ENCODE measurements at regions not wholly inside any gene's neighbourhood (a gene's known extent, or its start where the extent isn't known, plus 50 kb on each side); places are given as distances from the start of the nearest gene placed in this dataset.

DNA sequence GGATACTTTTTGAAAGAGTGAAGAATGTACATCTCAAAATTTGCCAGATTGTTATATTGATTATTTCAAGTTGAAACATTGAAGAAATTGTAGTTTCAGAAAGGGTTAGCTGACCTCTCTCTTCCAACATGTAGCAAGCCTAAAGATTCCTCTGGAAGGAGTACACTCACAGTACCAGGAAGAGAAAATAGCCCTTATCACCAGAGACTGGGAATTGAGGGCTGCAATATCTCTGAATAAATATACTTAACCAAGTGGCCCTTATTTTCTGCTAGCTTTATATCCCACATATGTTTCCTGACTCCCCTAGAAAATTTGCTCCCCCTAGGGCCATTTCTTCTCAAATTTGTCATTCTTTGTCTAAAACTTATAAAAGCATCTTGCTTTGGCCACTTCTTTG lies 332.2 kb downstream of the GASK1B start:
- DNase-seq (ENCODE audit: extremely low spot score): no peak
- no peak for TF ChIP-seq TARDBP (IDR thresholded peaks at IDR 0.05)
- TF ChIP-seq CTBP1 (IDR thresholded peaks at IDR 0.05; ENCODE audit: borderline replicate concordance): no peak
- no peak for TF ChIP-seq ZNF384 (IDR thresholded peaks at IDR 0.05)
- TF ChIP-seq LEF1 (IDR thresholded peaks at IDR 0.05; ENCODE audit: borderline replicate concordance): no peak
- TF ChIP-seq FOXK2 (IDR thresholded peaks at IDR 0.05): no peak
- no peak for TF ChIP-seq SUZ12 (IDR thresholded peaks at IDR 0.05)
- TF ChIP-seq FOXM1 (IDR thresholded peaks at IDR 0.05; ENCODE audit: borderline replicate concordance): no peak
- no peak for TF ChIP-seq ARNT (IDR thresholded peaks at IDR 0.05)
- POLR2A ChIA-PET: no interaction called here
- CTCF ChIA-PET: no interaction called here

DNA sequence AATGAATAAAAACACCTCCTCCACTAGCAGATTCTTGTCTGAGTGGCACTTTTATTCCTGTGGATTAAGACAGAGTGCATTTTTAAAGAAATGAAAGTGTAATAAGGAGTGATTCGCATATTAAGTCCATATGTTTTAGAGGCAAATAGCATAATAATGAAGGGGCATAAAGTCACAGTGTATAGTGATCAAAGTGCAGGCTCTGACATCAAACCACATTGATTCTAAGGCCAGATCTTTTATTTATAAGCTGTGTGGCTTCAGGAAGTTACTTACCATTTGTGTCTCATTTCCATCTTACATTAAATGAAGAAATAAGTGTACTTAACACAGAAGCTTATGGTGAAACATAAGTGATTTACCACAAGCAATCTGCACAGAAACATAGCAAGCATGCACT lies 332.8 kb downstream of the GASK1B start:
- TF ChIP-seq CTBP1 (IDR thresholded peaks at IDR 0.05; ENCODE audit: borderline replicate concordance) (no peak), FOXK2 (IDR thresholded peaks at IDR 0.05) (no peak), HDGF (IDR thresholded peaks at IDR 0.05; ENCODE audit: borderline replicate concordance) (no peak), ARNT (IDR thresholded peaks at IDR 0.05) (no peak), SP1 (IDR thresholded peaks at IDR 0.05) (no peak), ZNF384 (IDR thresholded peaks at IDR 0.05) (no peak), NFRKB (IDR thresholded peaks at IDR 0.05) (no peak), LEF1 (IDR thresholded peaks at IDR 0.05; ENCODE audit: borderline replicate concordance) (no peak), ELF4 (IDR thresholded peaks at IDR 0.05) (no peak), BHLHE40 (IDR thresholded peaks at IDR 0.05; ENCODE audit: borderline replicate concordance) (no peak), FOXM1 (IDR thresholded peaks at IDR 0.05; ENCODE audit: borderline replicate concordance) (no peak), TARDBP (IDR thresholded peaks at IDR 0.05) (no peak), FOXA1 (IDR thresholded peaks at IDR 0.05) (no peak), PKNOX1 (IDR thresholded peaks at IDR 0.05) (no peak)
- ChIA-PET POLR2A (no interaction called here), CTCF (no interaction called here)
- DNase-seq (ENCODE audit: extremely low spot score): no peak

DNA sequence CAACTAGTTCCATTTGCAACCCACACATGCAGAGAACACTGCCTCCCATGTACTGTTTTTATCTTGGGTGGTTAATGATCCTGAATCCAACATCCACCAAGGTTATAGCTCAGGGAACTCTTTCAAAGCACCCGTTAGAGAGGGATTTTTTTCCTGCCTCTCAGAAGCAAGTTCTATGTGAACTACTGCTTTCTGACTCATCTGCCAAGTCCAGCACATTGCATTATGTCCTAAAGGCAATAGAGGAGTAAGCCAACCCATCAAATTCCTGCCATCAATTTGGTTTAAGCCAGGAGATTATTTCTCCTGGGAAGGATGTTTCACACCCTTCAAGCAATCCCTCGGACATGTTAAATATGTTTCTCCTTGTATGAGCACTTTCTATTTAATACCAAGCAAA lies 334.5 kb downstream of the GASK1B start:
- ChIA-PET CTCF (no interaction called here), POLR2A (no interaction called here)
- no peak for TF ChIP-seq SUZ12 (IDR thresholded peaks at IDR 0.05)
- DNase-seq (ENCODE audit: extremely low spot score): no peak

DNA sequence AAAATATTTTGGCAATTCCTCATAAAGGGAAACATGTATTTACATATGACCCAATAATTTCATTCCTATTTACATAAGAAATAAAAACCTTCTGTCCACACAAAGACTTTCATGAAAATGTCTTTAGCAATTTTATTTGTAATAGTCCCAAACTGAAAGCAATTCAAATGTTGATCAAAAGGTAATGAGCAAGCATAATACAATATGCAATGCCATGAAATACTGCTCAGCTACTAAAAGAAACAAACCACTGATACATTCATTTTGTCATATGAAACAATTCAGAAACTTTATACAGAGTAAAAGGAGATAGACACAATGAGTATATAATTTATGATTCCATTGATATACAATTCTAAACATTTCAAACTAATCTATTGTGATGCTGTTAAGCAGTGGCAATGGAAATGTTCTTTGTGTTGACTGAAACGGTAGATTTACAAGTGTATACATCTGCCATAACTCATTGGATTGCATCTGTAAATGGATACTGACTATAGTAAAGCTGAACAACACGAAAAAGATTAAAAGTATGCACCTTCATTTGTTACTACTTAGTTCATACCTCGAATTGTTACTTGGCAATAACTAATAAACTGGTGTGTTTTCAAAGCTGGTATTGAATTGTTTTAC lies 335.6 kb downstream of the GASK1B start:
- TF ChIP-seq ZNF384 (IDR thresholded peaks at IDR 0.05) (no peak), NFRKB (IDR thresholded peaks at IDR 0.05) (no peak), HDGF (IDR thresholded peaks at IDR 0.05; ENCODE audit: borderline replicate concordance) (no peak), BHLHE40 (IDR thresholded peaks at IDR 0.05; ENCODE audit: borderline replicate concordance) (no peak), LEF1 (IDR thresholded peaks at IDR 0.05; ENCODE audit: borderline replicate concordance) (no peak), FOXA1 (IDR thresholded peaks at IDR 0.05) (no peak), FOXM1 (IDR thresholded peaks at IDR 0.05; ENCODE audit: borderline replicate concordance) (no peak), CTBP1 (IDR thresholded peaks at IDR 0.05; ENCODE audit: borderline replicate concordance) (no peak)
- POLR2A ChIA-PET: no interaction called here
- DNase-seq (ENCODE audit: extremely low spot score): no peak
- CTCF ChIA-PET: no interaction called here

GRCh38 chr4:157832596-157832995 lies 340.2 kb downstream of the GASK1B start:
- no peak for DNase-seq (ENCODE audit: extremely low spot score)
- CTCF ChIA-PET: no interaction called here
- POLR2A ChIA-PET: no interaction called here
- TF ChIP-seq FOXK2 (IDR thresholded peaks at IDR 0.05): no peak
- TF ChIP-seq HDGF (IDR thresholded peaks at IDR 0.05; ENCODE audit: borderline replicate concordance): no peak
- TF ChIP-seq FOXM1 (IDR thresholded peaks at IDR 0.05; ENCODE audit: borderline replicate concordance): no peak
- TF ChIP-seq NFRKB (IDR thresholded peaks at IDR 0.05): no peak
- no peak for TF ChIP-seq LEF1 (IDR thresholded peaks at IDR 0.05; ENCODE audit: borderline replicate concordance)
- TF ChIP-seq PKNOX1 (IDR thresholded peaks at IDR 0.05): no peak
- TF ChIP-seq ZNF384 (IDR thresholded peaks at IDR 0.05): no peak
- TF ChIP-seq ELF4 (IDR thresholded peaks at IDR 0.05): no peak
- TF ChIP-seq ARNT (IDR thresholded peaks at IDR 0.05): no peak
- TF ChIP-seq SP1 (IDR thresholded peaks at IDR 0.05): no peak
- no peak for TF ChIP-seq L3MBTL2 (conservative IDR thresholded peaks at IDR 0.05)
- no peak for TF ChIP-seq FOXA1 (IDR thresholded peaks at IDR 0.05)
- no peak for TF ChIP-seq TARDBP (IDR thresholded peaks at IDR 0.05)
- TF ChIP-seq CTBP1 (IDR thresholded peaks at IDR 0.05; ENCODE audit: borderline replicate concordance): no peak
- TF ChIP-seq BHLHE40 (IDR thresholded peaks at IDR 0.05; ENCODE audit: borderline replicate concordance): no peak
- TF ChIP-seq SUZ12 (IDR thresholded peaks at IDR 0.05): no peak

GRCh38 chr4:157824021-157824420 lies 348.8 kb downstream of the GASK1B start:
- CTCF ChIA-PET: no interaction called here
- DNase-seq (ENCODE audit: extremely low spot score): no peak
- TF ChIP-seq FOXA1 (IDR thresholded peaks at IDR 0.05) (no peak), BHLHE40 (IDR thresholded peaks at IDR 0.05; ENCODE audit: borderline replicate concordance) (no peak), SP1 (IDR thresholded peaks at IDR 0.05) (no peak), TARDBP (IDR thresholded peaks at IDR 0.05) (no peak), FOXM1 (IDR thresholded peaks at IDR 0.05; ENCODE audit: borderline replicate concordance) (no peak), ELF4 (IDR thresholded peaks at IDR 0.05) (no peak), HDGF (IDR thresholded peaks at IDR 0.05; ENCODE audit: borderline replicate concordance) (no peak), FOXK2 (IDR thresholded peaks at IDR 0.05) (no peak), L3MBTL2 (conservative IDR thresholded peaks at IDR 0.05) (no peak), NFRKB (IDR thresholded peaks at IDR 0.05) (no peak), ZNF384 (IDR thresholded peaks at IDR 0.05) (no peak), LEF1 (IDR thresholded peaks at IDR 0.05; ENCODE audit: borderline replicate concordance) (no peak), CTBP1 (IDR thresholded peaks at IDR 0.05; ENCODE audit: borderline replicate concordance) (no peak), PKNOX1 (IDR thresholded peaks at IDR 0.05) (no peak), SUZ12 (IDR thresholded peaks at IDR 0.05) (no peak), ARNT (IDR thresholded peaks at IDR 0.05) (no peak)
- POLR2A ChIA-PET: no interaction called here
